NB4 (cell line): ENCODE measurements at regions not wholly inside any gene's neighbourhood (a gene's known extent, or its start where the extent isn't known, plus 50 kb on each side); places are given as distances from the start of the nearest gene placed in this dataset.
"Not testable (repeated sequence)": the region's sequence is repeated elsewhere in the genome, so short reads cannot be mapped to it uniquely, and the experiment has no call there.

Experiments
- DNase-seq: peaks from one replicate; pipeline ENCODE4 v3.0.0; 2010; ENCODE audit warnings: low read depth
- H3K4me3 ChIP-seq: one replicate; pipeline ENCODE4 v1.5.1; 2011; ENCODE audit warnings: mild to moderate bottlenecking, low read depth, low read length, moderate library complexity
- CTCF ChIP-seq: IDR thresholded peaks from one replicate; pipeline ENCODE4 v1.5.1; 2012; ENCODE audit warnings: low read depth, low read length
- MYC ChIP-seq: IDR thresholded peaks from 2 replicates; pipeline ENCODE4 v1.6.1; 2011; ENCODE audit warnings: low read depth, low read length
- POLR2A ChIP-seq: IDR thresholded peaks from 2 replicates; pipeline ENCODE4 v1.6.1; 2011; ENCODE audit warnings: mild to moderate bottlenecking; ENCODE audit not compliant: insufficient read length; ENCODE audit errors: extremely low read depth
- TF ChIP-seq, protein P1 (sequence below): IDR thresholded peaks from 2 replicates; pipeline ENCODE4 v1.6.1; 2011; ENCODE audit warnings: low read depth, low read length

DNA sequence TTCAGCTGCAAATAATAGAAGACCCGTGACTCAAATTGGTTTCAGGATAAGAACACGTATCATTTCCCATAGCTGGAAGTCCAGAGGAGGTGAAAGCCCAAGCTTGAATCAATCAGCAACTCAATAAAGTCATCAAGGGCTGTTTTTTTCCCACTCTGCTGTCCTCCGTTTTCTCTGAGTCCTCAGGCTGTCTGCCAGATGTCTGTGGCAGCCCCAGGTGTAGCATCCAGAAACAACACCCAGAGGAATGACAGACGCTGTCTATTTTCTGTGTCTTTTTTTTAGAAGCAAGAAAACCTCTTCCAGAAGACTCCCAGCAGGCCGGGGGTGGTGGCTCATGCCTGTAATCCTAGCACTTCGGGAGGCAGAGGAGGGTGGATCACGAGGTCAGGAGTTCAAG, 204.4 kb downstream of the FAM43A start:
- TF ChIP-seq CTCF: no peak
- TF ChIP-seq, protein P1, sequence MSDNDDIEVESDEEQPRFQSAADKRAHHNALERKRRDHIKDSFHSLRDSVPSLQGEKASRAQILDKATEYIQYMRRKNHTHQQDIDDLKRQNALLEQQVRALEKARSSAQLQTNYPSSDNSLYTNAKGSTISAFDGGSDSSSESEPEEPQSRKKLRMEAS: no peak
- no peak for TF ChIP-seq MYC
- TF ChIP-seq POLR2A: no peak
- no peak overlapping the region for H3K4me3 ChIP-seq
- no peak for DNase-seq

DNA sequence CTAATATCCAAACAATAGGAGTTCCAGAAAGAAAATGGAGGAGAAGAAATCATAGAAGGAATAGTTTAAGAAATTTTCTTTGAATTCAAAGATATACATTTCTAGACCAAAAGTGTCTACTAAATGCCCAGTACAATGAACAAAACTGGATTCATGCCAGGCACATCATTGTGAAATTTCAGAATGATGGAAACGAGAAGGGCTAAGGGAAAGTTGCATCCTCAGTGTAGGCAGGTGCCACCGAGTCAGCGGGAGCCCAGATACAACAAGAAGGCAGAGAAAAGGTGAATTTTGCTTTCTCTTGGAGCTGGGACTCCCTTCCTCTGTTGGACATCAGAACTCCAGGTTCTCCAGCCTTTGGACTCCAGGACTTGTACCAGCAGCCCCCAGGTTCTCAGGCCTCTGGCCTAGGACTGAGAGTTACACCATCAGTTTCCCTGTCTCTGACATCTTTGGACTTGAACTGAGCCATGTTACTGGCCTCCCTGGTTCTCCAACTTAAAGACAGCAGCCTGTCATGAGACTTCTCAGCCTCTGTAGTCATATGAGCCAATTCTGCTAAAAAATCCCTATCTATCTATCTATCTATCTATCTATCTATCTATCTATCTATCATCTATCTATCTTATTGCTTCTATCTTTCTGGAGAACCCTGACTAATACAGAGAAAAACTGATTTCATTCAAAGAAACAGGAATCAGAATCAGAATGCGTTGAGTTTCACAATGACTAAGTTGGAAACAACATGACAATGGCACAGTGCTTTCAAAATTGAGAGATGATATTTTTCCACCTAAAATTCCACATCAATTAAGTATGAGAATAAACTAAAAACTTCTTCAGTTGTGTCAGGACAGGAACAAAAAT, 207.7 kb downstream of the FAM43A start:
- TF ChIP-seq CTCF: no peak
- no peak for TF ChIP-seq MYC
- TF ChIP-seq, protein P1: no peak
- TF ChIP-seq POLR2A: no peak
- H3K4me3 ChIP-seq: no peak overlapping the region
- DNase-seq: no peak

- TF ChIP-seq POLR2A (no peak), CTCF (no peak), MYC (no peak)
- DNase-seq: no peak
- no peak overlapping the region for H3K4me3 ChIP-seq
Measured at GRCh38 chr3:194894538-194894937, 208.9 kb downstream of the FAM43A start.

- DNase-seq: no peak
- H3K4me3 ChIP-seq: no peak overlapping the region
- TF ChIP-seq, protein P1: no peak
Measured at GRCh38 chr3:194900854-194901522, 215.3 kb downstream of the FAM43A start.

- H3K4me3 ChIP-seq, DNase-seq: not testable (repeated sequence)
Measured at GRCh38 chr3:194903447-194903846, 217.8 kb downstream of the FAM43A start.

DNA sequence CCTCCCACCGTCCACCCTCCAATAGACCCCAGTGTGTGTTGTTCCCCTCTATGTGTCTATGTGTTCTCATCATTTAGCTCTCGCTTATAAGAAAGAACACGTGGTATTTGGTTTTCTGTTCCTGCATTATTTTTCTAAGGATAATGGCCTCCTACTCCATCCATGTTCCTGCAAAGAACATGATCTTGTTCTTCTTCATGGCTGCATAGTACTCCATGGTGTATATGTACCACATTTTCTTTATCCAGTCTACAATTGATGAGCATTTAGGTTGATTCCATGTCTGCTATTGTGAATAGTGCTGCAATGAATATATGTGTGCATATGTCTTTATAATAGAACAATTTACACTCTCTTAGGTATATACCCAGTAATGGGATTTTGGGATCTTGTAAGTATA, 219.3 kb downstream of the FAM43A start:
- not testable (repeated sequence) for H3K4me3 ChIP-seq, DNase-seq

DNA sequence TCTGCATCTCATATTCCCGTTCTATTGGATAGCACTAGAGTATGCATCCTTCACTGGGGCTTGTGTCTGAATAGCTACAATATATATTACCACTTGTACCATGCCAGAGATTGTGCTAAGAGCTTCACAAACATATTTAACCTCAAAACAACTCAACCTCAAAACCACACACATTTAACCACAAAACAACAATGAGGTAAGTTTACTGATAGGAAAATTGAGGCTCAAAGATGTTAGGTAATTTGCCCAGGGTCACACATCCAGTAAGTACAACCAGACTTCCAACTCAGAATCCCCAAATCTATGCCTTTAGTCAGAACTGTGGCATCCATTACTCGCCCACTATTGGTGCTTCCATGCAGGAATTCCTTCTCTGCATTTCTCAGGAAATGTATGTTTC, 220.0 kb downstream of the FAM43A start:
- no peak for DNase-seq
- no peak overlapping the region for H3K4me3 ChIP-seq
- TF ChIP-seq MYC (no peak), CTCF (no peak), POLR2A (no peak)
- TF ChIP-seq, protein P1: no peak
